KMS-11 (cell line): ENCODE measurements at regions not wholly inside any gene's neighbourhood (a gene's known extent, or its start where the extent isn't known, plus 50 kb on each side); places are given as distances from the start of the nearest gene placed in this dataset.

Source experiments
- H2AFZ ChIP-seq: fragments of 200-600 bp; sonication (generic); 2 replicates; pipeline ENCODE4 v1.6.1; 2016; ENCODE audit warnings: antibody characterized with exemption, mixed run types, low read depth
- H3K27ac ChIP-seq: fragments of 200-600 bp; sonication (generic); 2 replicates; pipeline ENCODE4 v1.6.1; 2016; ENCODE audit warnings: mild to moderate bottlenecking, mixed run types
- H3K27me3 ChIP-seq: fragments of 200-600 bp; sonication (generic); 2 replicates; pipeline ENCODE4 v1.6.1; 2017; ENCODE audit warnings: mild to moderate bottlenecking, low read depth, mixed run types, moderate library complexity; ENCODE audit not compliant: insufficient read depth
- H3K36me3 ChIP-seq: fragments of 200-600 bp; sonication (generic); 2 replicates; pipeline ENCODE4 v1.6.1; 2017; ENCODE audit warnings: mild to moderate bottlenecking, mixed run types; ENCODE audit not compliant: insufficient read depth
- H3K4me1 ChIP-seq: fragments of 200-600 bp; sonication (generic); 2 replicates; pipeline ENCODE4 v1.6.1; 2016; ENCODE audit warnings: mild to moderate bottlenecking, low read depth, mixed run types; ENCODE audit not compliant: poor library complexity, severe bottlenecking
- H3K4me2 ChIP-seq: fragments of 200-600 bp; sonication (generic); 2 replicates; pipeline ENCODE4 v1.7.0; 2016; ENCODE audit warnings: mild to moderate bottlenecking, mixed run types
- H3K4me3 ChIP-seq: fragments of 200-600 bp; sonication (generic); IDR thresholded peaks from 2 replicates; pipeline ENCODE4 v1.6.1; 2017; ENCODE audit warnings: low read depth, low read length, mixed read lengths; ENCODE audit not compliant: insufficient read depth
- H3K79me2 ChIP-seq: fragments of 200-600 bp; sonication (generic); 2 replicates; pipeline ENCODE4 v1.6.1; 2016; ENCODE audit warnings: low read depth, mixed run types; ENCODE audit not compliant: insufficient read depth
- H3K9ac ChIP-seq: fragments of 200-600 bp; sonication (generic); 2 replicates; pipeline ENCODE4 v1.6.1; 2016; ENCODE audit warnings: mild to moderate bottlenecking, mixed run types
- H4K20me1 ChIP-seq: fragments of 200-600 bp; sonication (generic); 2 replicates; pipeline ENCODE4 v1.6.1; 2016; ENCODE audit warnings: mild to moderate bottlenecking, mixed run types; ENCODE audit not compliant: insufficient read depth
- CTCF ChIP-seq: fragments of 200-600 bp; sonication (generic); conservative IDR thresholded peaks from 2 replicates; pipeline ENCODE4 v1.6.1; 2017; ENCODE audit warnings: low read depth, mild to moderate bottlenecking, antibody characterized with exemption, low read length, moderate library complexity, mixed read lengths

GRCh38 chr12:77377116-77377515 is 311.7 kb upstream of the E2F7 start:
- Histone ChIP-seq H3K4me1 (no peaks in the 10 kb centered on the region), H2AFZ (no peak overlapping the region), H3K27ac (no peak overlapping the region), H4K20me1 (no peaks in the 10 kb centered on the region), H3K27me3 (no peaks in the 10 kb centered on the region), H3K79me2 (no peaks in the 10 kb centered on the region), H3K4me2 (no peak overlapping the region), H3K36me3 (no peaks in the 10 kb centered on the region), H3K4me3 (no peak overlapping the region), H3K9ac (no peak overlapping the region)
- TF ChIP-seq CTCF: no peak

- no peaks in the 10 kb centered on the region for H3K36me3 ChIP-seq
- no peak overlapping the region for H3K4me3 ChIP-seq
- no peak overlapping the region for H3K4me2 ChIP-seq
- H2AFZ ChIP-seq: no peak overlapping the region
- H3K4me1 ChIP-seq: no peaks in the 10 kb centered on the region
- TF ChIP-seq CTCF: no peak
- no peak overlapping the region for H3K9ac ChIP-seq
- no peak overlapping the region for H3K27ac ChIP-seq
- H4K20me1 ChIP-seq: no peaks in the 10 kb centered on the region
- H3K79me2 ChIP-seq: no peaks in the 10 kb centered on the region
- H3K27me3 ChIP-seq: no peaks in the 10 kb centered on the region
Measured at GRCh38 chr12:77374673-77375072, 309.3 kb upstream of the E2F7 start.

GRCh38 chr12:77372494-77372893 is 307.1 kb upstream of the E2F7 start:
- Histone ChIP-seq H4K20me1 (no peaks in the 10 kb centered on the region), H3K79me2 (no peaks in the 10 kb centered on the region), H3K36me3 (no peaks in the 10 kb centered on the region), H2AFZ (no peak overlapping the region), H3K9ac (no peak overlapping the region), H3K4me1 (no peaks in the 10 kb centered on the region), H3K27ac (no peak overlapping the region), H3K4me2 (no peak overlapping the region), H3K4me3 (no peak overlapping the region), H3K27me3 (no peaks in the 10 kb centered on the region)
- TF ChIP-seq CTCF: no peak

- no peak for TF ChIP-seq CTCF
- Histone ChIP-seq H3K9ac (no peak overlapping the region), H3K79me2 (no peaks in the 10 kb centered on the region), H4K20me1 (no peaks in the 10 kb centered on the region), H3K4me3 (no peak overlapping the region), H3K27ac (no peak overlapping the region), H3K36me3 (no peaks in the 10 kb centered on the region), H3K4me2 (no peak overlapping the region), H3K4me1 (no peaks in the 10 kb centered on the region), H3K27me3 (no peaks in the 10 kb centered on the region), H2AFZ (no peak overlapping the region)
Measured at GRCh38 chr12:77372026-77372425, 306.7 kb upstream of the E2F7 start.

- H4K20me1 ChIP-seq: no peaks in the 10 kb centered on the region
- TF ChIP-seq CTCF: no peak
Measured at GRCh38 chr12:77368379-77368778, 303.0 kb upstream of the E2F7 start.

More at GRCh38 chr12:77368379-77368778, 303.0 kb upstream of the E2F7 start:
- no peaks in the 10 kb centered on the region for H3K27me3 ChIP-seq
- H3K9ac ChIP-seq: no peak overlapping the region
- H3K27ac ChIP-seq: no peak overlapping the region
- no peaks in the 10 kb centered on the region for H3K4me1 ChIP-seq
- H3K36me3 ChIP-seq: no peaks in the 10 kb centered on the region
- H2AFZ ChIP-seq: no peak overlapping the region
- no peak overlapping the region for H3K4me3 ChIP-seq
- no peak overlapping the region for H3K4me2 ChIP-seq
- no peaks in the 10 kb centered on the region for H3K79me2 ChIP-seq
